Neural progenitor cell (in vitro differentiated cells): ENCODE measurements at regions not wholly inside any gene's neighbourhood (a gene's known extent, or its start where the extent isn't known, plus 50 kb on each side); places are given as distances from the start of the nearest gene placed in this dataset.

Experiments
- DNase-seq: peaks from one replicate; pipeline ENCODE4 v3.0.0-alpha.2; 2016; ENCODE audit warnings: low spot score
- H2AFZ ChIP-seq: fragments of 200-600 bp; sonication (generic); replicated peaks from 2 replicates; pipeline ENCODE4 v1.6.1; 2016; ENCODE audit warnings: antibody characterized with exemption
- H3F3A ChIP-seq: fragments of 200-600 bp; sonication (generic); 2 replicates; pipeline ENCODE4 v1.6.1; 2016; ENCODE audit warnings: antibody characterized with exemption, low read depth
- H3K27ac ChIP-seq: fragments of 200-600 bp; sonication (generic); 2 replicates; pipeline ENCODE4 v1.5.1; 2016; ENCODE audit warnings: mild to moderate bottlenecking
- H3K27me3 ChIP-seq: fragments of 200-600 bp; sonication (generic); 2 replicates; pipeline ENCODE4 v1.6.1; 2016; ENCODE audit warnings: mild to moderate bottlenecking, moderate library complexity
- H3K36me3 ChIP-seq: fragments of 200-600 bp; sonication (generic); 2 replicates; pipeline ENCODE4 v1.5.1; 2016
- H3K4me1 ChIP-seq: fragments of 200-600 bp; sonication (generic); 2 replicates; pipeline ENCODE4 v1.6.1; 2016; ENCODE audit warnings: mixed run types
- H3K4me2 ChIP-seq: fragments of 200-600 bp; sonication (generic); 2 replicates; pipeline ENCODE4 v1.6.1; 2016
- H3K4me3 ChIP-seq: fragments of 200-600 bp; sonication (generic); 2 replicates; pipeline ENCODE4 v1.5.1; 2016
- H3K79me2 ChIP-seq: fragments of 200-600 bp; sonication (generic); 2 replicates; pipeline ENCODE4 v1.6.1; 2016; ENCODE audit warnings: low read depth
- H3K9ac ChIP-seq: fragments of 200-600 bp; sonication (generic); 2 replicates; pipeline ENCODE4 v1.6.1; 2016
- H3K9me3 ChIP-seq: fragments of 200-600 bp; sonication (generic); 2 replicates; pipeline ENCODE4 v1.5.1; 2016; ENCODE audit warnings: low read depth
- H4K20me1 ChIP-seq: fragments of 200-600 bp; sonication (generic); 2 replicates; pipeline ENCODE4 v1.6.1; 2016; ENCODE audit warnings: low read depth
- H3K27ac Mint-ChIP-seq: 3 replicates; pipeline ENCODE4 v1.8.0; 2021; ENCODE audit warnings: mixed read lengths
- H3K27me3 Mint-ChIP-seq: 2 replicates; pipeline ENCODE4 v1.8.0; 2022; ENCODE audit warnings: low read depth, mild to moderate bottlenecking, inconsistent platforms, moderate library complexity, mixed read lengths; ENCODE audit not compliant: insufficient read depth
- H3K36me3 Mint-ChIP-seq: 3 replicates; pipeline ENCODE4 v1.8.0; 2021; ENCODE audit warnings: mixed read lengths
- H3K4me1 Mint-ChIP-seq: 3 replicates; pipeline ENCODE4 v1.8.0; 2021; ENCODE audit warnings: mixed read lengths
- H3K4me3 Mint-ChIP-seq: 3 replicates; pipeline ENCODE4 v1.8.0; 2021; ENCODE audit warnings: mild to moderate bottlenecking, moderate library complexity, mixed read lengths
- H3K9me3 Mint-ChIP-seq: 3 replicates; pipeline ENCODE4 v1.8.0; 2020; ENCODE audit warnings: mixed read lengths
- EZH2 ChIP-seq: fragments of 200-600 bp; sonication (generic); IDR thresholded peaks from 2 replicates; pipeline ENCODE4 v1.6.1; 2017; ENCODE audit warnings: antibody characterized with exemption, mild to moderate bottlenecking, moderate library complexity
- EZH2phosphoT487 ChIP-seq: fragments of 200-600 bp; sonication (generic); IDR thresholded peaks from 2 replicates; pipeline ENCODE4 v1.6.1; 2017; ENCODE audit warnings: antibody characterized with exemption
- TF ChIP-seq, protein P1 (sequence below): fragments of 200-600 bp; sonication (generic); IDR thresholded peaks from 2 replicates; pipeline ENCODE4 v1.5.1; 2017; ENCODE audit warnings: antibody characterized with exemption, mild to moderate bottlenecking

DNA sequence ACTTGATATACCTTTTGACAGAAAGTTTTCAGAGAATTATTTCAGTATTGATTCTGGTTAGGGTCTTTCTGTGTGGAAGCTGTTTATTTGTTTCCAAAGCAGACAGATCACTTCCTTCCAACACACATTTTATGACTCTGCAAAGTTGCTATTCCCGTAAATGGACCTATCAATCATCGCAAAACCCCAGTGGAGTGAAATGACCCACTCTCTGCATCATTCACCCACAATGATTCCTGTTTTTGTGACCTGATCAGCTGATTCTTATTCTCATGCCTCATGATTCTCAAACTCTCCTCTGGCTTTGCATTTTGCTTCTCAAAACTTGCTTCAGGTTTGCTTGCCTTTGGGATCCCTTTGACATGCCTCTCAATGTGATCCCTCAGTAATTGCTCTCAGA, 453.7 kb downstream of the PCDH17 start:
- H3K4me3 Mint-ChIP-seq = no peak overlapping the region
- H3K27me3 Mint-ChIP-seq = no peaks in the 10 kb centered on the region
- no peaks in the 10 kb centered on the region for H3K9me3 Mint-ChIP-seq
- Histone ChIP-seq H3K27me3 (no peaks in the 10 kb centered on the region), H3F3A (no peaks in the 10 kb centered on the region), H4K20me1 (no peaks in the 10 kb centered on the region), H3K4me1 (peaks cover 10% of the 10 kb centered on the region), H3K4me2 (no peak overlapping the region), H3K4me3 (no peak overlapping the region), H2AFZ (peak overlapping the region; percentile 28), H3K9me3 (no peaks in the 10 kb centered on the region), H3K79me2 (no peaks in the 10 kb centered on the region), H3K36me3 (no peaks in the 10 kb centered on the region), H3K27ac (no peak overlapping the region), H3K9ac (no peak overlapping the region)
- no peaks in the 10 kb centered on the region for H3K36me3 Mint-ChIP-seq
- TF ChIP-seq, protein P1, sequence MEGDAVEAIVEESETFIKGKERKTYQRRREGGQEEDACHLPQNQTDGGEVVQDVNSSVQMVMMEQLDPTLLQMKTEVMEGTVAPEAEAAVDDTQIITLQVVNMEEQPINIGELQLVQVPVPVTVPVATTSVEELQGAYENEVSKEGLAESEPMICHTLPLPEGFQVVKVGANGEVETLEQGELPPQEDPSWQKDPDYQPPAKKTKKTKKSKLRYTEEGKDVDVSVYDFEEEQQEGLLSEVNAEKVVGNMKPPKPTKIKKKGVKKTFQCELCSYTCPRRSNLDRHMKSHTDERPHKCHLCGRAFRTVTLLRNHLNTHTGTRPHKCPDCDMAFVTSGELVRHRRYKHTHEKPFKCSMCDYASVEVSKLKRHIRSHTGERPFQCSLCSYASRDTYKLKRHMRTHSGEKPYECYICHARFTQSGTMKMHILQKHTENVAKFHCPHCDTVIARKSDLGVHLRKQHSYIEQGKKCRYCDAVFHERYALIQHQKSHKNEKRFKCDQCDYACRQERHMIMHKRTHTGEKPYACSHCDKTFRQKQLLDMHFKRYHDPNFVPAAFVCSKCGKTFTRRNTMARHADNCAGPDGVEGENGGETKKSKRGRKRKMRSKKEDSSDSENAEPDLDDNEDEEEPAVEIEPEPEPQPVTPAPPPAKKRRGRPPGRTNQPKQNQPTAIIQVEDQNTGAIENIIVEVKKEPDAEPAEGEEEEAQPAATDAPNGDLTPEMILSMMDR = no peak
- no peak for TF ChIP-seq EZH2phosphoT487
- TF ChIP-seq EZH2 = no peak
- no peak overlapping the region for H3K27ac Mint-ChIP-seq
- H3K4me1 Mint-ChIP-seq = peaks cover 11% of the 10 kb centered on the region
- no peak for DNase-seq

- no peak overlapping the region for H3K9ac ChIP-seq
- no peak overlapping the region for H3K4me3 ChIP-seq
- peaks cover 7% of the 10 kb centered on the region for H3K4me1 ChIP-seq
- no peaks in the 10 kb centered on the region for H3K36me3 Mint-ChIP-seq
- peaks cover 8% of the 10 kb centered on the region for H3K4me1 Mint-ChIP-seq
- no peaks in the 10 kb centered on the region for H3K27me3 Mint-ChIP-seq
- no peak overlapping the region for H3K27ac ChIP-seq
- H3K27ac Mint-ChIP-seq = no peak overlapping the region
- H3K4me2 ChIP-seq = no peak overlapping the region
- H3K4me3 Mint-ChIP-seq = no peak overlapping the region
- TF ChIP-seq EZH2 = no peak
- TF ChIP-seq, protein P1 = no peak
- DNase-seq = no peak
- H3K27me3 ChIP-seq = no peaks in the 10 kb centered on the region
- H4K20me1 ChIP-seq = no peaks in the 10 kb centered on the region
- H3K79me2 ChIP-seq = no peaks in the 10 kb centered on the region
- H3K36me3 ChIP-seq = no peaks in the 10 kb centered on the region
- peak overlapping the region; percentile 28 for H2AFZ ChIP-seq
- no peaks in the 10 kb centered on the region for H3K9me3 Mint-ChIP-seq
- H3F3A ChIP-seq = no peaks in the 10 kb centered on the region
- no peaks in the 10 kb centered on the region for H3K9me3 ChIP-seq
Observed at GRCh38 chr13:58085819-58086218, 454.3 kb downstream of the PCDH17 start.

- Histone ChIP-seq H3K4me3 (no peak overlapping the region), H3K27me3 (no peaks in the 10 kb centered on the region), H3K9me3 (no peaks in the 10 kb centered on the region), H3K9ac (no peak overlapping the region), H3K27ac (no peak overlapping the region), H2AFZ (no peak overlapping the region), H3K79me2 (no peaks in the 10 kb centered on the region), H4K20me1 (no peaks in the 10 kb centered on the region), H3F3A (no peaks in the 10 kb centered on the region), H3K4me2 (no peak overlapping the region), H3K4me1 (no peaks in the 10 kb centered on the region), H3K36me3 (no peaks in the 10 kb centered on the region)
- Mint-ChIP-seq H3K27me3 (no peaks in the 10 kb centered on the region), H3K36me3 (no peaks in the 10 kb centered on the region), H3K4me1 (no peaks in the 10 kb centered on the region), H3K4me3 (no peak overlapping the region), H3K9me3 (no peaks in the 10 kb centered on the region), H3K27ac (no peak overlapping the region)
- DNase-seq = no peak
- TF ChIP-seq EZH2phosphoT487 (no peak), EZH2 (no peak)
- TF ChIP-seq, protein P1 = no peak
Observed at GRCh38 chr13:58087566-58087965, 456.0 kb downstream of the PCDH17 start.

- peaks cover 8% of the 10 kb centered on the region for H3K4me1 ChIP-seq
- no peak overlapping the region for H3K4me3 ChIP-seq
- H3K79me2 ChIP-seq = no peaks in the 10 kb centered on the region
- TF ChIP-seq EZH2phosphoT487 = no peak
- TF ChIP-seq, protein P1 = no peak
- no peak for TF ChIP-seq EZH2
- DNase-seq = no peak
- no peaks in the 10 kb centered on the region for H3K9me3 ChIP-seq
- H2AFZ ChIP-seq = no peak overlapping the region
- H3K36me3 Mint-ChIP-seq = no peaks in the 10 kb centered on the region
- no peaks in the 10 kb centered on the region for H3F3A ChIP-seq
- no peak overlapping the region for H3K4me2 ChIP-seq
- H3K27me3 ChIP-seq = no peaks in the 10 kb centered on the region
- H4K20me1 ChIP-seq = no peaks in the 10 kb centered on the region
- peaks cover 2% of the 10 kb centered on the region for H3K27me3 Mint-ChIP-seq
- H3K36me3 ChIP-seq = no peaks in the 10 kb centered on the region
- H3K27ac ChIP-seq = no peak overlapping the region
- H3K4me1 Mint-ChIP-seq = no peaks in the 10 kb centered on the region
- no peak overlapping the region for H3K4me3 Mint-ChIP-seq
- H3K27ac Mint-ChIP-seq = no peak overlapping the region
- H3K9me3 Mint-ChIP-seq = no peaks in the 10 kb centered on the region
- H3K9ac ChIP-seq = no peak overlapping the region
Observed at GRCh38 chr13:58093394-58093793, 461.9 kb downstream of the PCDH17 start.
